CD4-positive, alpha-beta T cell treated with Interleukin-4 for 1 hour (primary cell): ENCODE measurements at regions not wholly inside any gene's neighbourhood (a gene's known extent, or its start where the extent isn't known, plus 50 kb on each side); places are given as distances from the start of the nearest gene placed in this dataset.
A peak's percentile ranks its signal among the peaks of the same experiment; 100 is the strongest.

ENCODE experiments used
- DNase-seq, 2 donors: peaks; one replicate each; pipeline ENCODE4 v3.0.0-alpha.2; 2020 to 2022

DNA sequence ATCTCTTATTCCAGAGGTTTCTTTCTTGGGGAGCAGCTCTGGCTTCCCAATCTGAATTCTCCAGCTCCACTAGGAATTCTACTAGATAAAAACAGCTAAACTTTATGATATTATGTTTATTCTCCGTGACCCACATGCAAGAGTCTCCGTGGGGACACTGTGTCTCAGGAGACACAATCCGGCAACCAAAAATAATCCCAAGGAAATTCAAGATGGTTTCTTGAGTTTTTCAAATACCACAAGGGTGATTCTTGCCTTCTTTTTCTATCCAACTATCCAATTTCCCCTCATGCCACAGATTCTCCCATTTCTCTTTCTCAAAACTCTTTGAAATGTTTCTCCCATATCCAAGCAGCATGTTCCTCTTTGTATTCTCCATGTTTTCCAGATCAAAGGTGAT lies 103.1 kb downstream of the FAS start:
- DNase-seq: no peak

DNA sequence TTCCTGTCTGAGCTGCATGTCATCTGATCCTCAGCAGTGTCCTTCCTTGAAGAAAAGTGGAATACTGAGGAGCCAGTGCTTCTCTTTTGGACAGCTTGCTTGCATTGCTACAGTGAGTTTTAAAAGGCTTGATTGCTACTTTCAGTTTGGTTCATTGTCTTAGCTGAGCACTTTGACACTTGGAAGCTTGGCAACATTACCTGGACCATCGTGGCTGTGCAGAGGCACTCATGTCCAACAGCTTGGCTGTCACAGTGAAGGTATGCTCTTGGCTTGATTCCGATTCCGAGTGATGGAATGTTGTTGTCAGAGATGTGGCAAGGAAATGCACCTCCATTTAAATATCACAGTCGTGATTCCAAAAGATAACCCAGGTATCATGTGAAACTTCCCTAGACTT lies 102.4 kb downstream of the FAS start:
- DNase-seq: no peak

DNA sequence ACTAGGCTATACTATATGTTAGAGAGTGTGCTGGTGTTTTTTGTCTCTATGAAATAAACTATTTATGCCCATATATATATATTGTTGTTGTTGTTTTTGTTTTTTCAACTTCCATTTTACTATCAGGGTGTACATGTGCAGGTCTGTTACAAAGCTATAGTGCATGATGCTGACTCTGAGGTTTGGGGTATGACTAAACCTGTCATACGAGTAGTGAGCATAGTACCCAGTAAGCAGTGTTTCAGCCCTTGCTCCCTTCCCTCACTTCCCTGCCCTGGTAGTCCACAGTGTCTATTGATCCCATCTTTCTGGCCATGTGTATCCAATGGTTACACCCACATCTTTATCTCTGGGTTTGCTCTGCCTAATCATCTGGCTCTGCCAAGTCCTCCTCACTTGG lies 101.8 kb downstream of the FAS start:
- DNase-seq: no peak

DNA sequence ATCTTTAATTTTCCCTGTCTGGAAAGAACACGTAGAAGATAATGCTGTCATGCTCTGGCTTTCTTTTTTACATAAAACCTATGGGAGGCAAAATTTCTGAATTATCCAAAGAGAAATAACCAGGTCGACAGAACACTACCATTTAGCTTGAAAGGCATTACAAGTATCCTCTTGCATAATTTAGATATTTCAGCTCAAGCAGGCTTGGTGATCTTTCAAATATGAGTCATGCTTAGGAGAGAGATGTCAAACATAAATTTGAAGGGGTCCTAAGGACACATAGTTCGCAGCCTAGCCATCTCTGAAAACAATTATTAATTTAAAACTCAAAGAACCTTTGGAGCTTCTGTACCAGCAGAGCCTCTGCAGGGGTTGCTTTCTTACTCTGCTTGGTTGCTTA lies 100.9 kb downstream of the FAS start:
- no peak for DNase-seq

DNA sequence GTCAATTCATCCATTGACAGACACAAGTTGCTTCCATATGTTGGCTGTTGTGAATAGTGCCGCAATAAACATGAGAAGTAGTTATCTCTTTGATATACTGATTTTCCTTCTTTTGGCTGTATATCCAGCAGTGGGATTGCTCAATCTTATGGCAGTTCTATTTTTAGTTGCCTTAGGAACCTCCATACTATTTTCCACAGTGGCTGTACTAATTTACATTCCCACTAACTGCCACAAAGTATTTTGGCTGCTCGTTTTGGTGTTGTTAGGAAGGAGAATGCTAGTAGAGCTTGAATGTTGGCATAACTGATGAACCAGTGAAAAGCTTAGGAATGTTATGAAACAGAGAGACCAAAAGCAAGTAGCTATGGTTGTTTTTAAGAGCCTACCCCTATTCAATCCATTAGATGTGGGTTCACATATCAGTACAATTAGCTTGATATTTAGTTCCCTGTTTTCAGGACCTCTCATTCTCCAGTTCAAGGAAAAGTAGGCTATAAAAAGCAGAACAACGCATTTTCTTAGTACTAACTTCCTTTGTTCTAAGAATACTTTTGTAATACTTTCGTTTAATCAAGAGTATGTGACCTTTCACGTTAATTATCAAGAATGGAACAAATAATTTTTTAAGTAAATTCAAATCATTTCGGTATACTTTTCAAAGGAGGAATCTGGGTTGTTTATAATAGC lies 100.3 kb downstream of the FAS start:
- DNase-seq: no peak

DNA sequence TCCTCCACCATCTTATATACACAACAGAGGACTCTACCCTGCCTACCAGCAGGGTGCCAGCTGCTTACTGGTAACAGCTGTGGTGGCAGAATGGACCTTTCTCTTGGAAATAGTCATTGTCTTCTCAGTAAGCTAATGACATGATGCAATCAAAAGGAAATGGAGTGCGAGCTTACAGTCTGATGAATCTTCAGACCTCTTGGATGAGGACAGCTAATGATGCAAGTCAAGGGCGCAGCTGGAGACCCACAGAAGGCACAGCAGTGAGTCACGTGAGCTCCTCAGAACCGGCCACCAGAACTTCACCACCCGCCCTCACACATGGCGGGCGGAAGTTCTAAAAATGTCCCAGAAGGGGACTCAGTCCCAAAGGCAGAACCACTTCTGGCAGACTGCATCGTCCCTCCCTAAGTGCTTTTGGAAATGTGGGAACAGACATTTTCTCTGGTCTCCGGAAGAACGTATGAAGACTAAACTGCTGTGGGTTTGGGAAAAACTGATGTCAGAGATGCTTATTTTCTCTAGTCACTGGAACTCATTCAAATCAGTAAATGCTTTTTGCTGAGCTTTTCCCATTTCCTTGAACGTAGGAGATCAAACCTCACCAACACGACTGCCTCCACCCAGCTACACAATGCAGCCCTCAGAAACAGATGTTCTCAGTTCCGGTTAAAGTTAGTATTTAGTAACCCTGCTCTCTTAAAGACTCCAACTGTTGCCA lies 96.4 kb downstream of the FAS start:
- DNase-seq: peak; percentile 3 to 63

DNA sequence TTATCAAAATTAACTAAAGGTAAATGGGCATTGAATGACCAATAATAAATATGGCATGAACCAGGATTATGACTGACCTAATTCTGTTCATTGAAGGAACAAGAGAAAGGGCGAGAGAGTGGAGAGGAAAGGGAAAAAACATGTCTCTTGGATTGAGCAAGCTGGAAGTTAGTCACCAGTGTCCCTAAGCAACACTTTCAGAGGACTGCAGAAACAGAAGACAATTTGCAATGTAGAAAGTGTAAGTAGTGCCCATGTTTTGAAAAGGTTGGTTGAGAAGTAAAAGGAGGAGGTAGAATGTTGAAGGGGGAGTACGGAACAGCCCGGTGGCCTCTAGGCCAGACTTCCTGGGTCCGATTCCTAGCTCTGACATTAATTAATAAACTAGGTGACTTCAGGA lies 94.6 kb downstream of the FAS start:
- DNase-seq: no peak

DNA sequence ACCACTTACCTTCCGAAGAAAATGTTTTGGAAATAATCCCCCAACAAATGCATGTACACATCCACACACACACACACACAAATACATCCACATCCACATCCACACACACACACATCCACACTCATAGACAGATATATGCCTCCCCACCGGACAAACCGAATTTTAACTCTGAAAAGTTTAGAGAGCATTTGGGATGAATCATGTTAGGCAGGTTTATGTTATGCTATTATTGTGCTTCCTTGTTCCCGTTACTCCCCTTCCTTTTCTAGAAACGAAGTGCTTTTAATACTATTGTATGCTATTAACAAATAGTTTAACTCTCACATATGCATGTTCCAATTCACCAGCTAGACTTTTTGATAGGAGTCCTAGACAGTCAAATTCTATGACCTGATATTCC lies 91.5 kb downstream of the FAS start:
- no peak for DNase-seq

DNA sequence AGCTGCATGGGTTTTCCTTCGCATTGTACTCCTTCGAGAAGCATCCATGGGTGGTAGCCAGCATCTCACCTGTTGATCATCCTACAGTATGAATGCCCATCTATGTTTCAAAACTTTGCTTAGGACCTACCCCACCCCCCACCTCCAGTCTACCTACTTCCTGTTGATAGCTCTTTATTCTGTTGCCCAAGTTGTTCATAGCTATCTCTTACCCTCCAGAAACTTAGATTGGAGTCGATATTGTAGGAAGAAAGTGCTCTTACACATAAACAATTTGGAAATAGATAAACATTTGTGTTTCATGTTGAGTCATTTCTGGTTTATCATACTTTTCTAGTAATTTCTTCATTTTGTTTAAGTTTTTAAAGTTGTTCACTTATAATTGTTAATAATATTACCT lies 90.1 kb downstream of the FAS start:
- DNase-seq: no peak

DNA sequence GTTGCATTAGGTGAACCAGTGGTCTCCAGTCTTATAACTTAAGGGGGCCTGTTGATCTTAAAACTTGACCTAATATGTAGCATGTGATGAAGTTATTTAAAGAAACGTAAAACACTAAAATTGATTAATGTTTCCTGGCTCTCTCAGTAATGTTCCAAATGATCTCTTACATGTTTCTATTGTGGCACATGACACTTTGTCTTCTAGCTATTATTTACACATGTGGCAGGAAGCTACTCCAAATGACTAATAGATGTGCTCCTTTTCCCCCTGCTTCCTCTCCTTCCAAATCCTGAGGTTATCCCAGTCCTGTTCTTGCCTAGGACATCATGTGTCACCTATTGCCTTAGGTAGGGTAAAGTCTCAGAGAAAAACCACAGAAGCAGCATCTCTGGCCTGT lies 89.4 kb downstream of the FAS start:
- no peak for DNase-seq

DNA sequence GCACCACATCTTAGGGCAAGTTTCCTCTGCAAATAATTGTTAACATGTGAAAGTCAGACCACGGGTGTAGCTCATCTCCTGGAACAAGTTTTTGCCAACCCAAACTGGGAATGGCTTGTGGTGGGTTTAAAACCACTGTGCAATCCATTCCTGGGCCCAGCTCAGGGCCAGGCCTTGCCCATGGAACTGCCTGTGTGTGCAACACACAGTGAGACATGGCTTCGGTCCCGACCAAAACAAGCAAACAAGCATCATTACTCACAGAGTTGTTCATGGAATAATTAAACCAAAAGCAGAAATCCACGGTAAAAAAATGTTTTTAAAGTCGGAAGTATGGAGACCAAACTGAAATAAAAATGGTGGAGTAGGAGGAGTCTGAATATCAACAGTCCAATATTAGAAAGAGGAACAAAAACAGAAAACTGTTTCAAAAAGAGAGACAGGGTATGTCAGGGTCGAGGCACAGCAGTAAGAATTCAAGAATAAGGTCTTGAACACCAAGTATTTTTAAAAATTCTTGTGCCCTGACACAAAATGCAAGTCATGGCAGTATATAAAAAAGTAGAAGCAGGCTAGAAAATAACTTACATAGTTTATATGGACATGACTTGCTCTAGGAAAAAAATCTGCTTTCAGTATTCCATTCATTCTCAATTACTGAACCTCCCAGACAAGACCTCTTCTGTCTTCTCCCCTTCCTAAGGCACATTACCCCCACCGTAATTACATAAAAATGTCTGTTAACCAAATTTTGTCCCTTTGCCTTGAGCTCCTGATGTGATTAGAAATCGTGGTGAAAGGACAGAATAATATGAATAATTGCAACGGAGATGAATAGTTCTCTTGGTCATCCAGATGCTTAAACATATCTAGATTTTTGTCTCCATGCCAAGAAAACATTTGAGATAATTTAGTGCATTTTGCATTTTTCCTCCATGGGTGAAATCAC lies 88.4 kb downstream of the FAS start:
- no peak for DNase-seq

DNA sequence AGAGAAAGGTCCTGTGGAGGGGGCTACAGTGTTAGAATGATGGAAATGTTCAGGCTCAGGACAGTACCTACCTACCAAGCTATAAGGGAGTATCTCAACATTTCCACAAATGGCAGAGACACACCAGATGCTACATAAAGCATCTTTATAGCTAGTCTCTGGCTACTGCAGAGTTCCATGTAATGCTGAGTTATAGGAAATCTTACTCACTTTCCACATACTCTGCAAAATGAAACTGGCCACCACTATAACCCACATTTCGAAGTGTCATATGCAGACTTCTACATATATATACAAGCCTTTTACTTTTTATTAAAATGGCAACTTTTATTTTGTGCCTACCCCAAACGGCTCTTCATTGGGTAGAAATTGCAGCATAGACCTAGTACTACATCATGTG lies 85.5 kb downstream of the FAS start:
- DNase-seq: no peak

DNA sequence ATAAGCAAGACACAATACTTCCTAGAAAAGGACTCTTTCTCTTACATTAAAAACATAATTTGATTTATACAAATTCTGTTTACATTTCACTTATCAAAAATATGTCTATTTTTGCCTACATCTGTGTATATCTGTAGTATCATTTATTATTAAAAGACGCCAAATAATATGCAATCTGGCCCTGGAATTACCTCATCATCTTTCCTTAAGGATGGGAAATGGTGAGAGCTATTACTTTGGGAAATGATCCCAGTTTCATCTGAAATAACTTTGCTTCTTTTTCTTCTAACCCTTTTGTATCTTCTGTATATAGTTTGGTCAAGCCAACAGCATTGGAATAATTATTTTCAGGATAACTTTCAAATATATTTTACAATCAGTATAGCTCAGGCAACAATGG lies 85.0 kb downstream of the FAS start:
- DNase-seq: no peak

DNA sequence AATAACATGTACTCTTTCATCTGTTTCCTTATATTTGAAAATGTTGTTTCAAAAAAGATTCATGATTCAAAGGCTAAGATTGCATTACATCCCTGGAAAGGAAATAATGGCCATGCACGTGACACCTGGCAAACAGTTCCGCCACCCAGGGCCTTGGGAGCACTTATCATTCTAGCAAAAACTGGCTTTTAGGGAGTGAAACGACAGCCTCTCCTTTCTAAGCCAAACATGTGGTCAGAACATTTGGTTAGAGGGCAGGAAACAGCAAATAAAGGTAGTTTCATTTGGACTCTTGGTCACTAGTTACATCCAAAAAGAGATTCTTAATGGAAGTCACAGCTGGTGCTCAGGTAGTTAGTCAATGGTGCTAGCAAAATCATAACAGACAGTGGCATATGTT lies 83.5 kb downstream of the FAS start:
- DNase-seq: no peak

DNA sequence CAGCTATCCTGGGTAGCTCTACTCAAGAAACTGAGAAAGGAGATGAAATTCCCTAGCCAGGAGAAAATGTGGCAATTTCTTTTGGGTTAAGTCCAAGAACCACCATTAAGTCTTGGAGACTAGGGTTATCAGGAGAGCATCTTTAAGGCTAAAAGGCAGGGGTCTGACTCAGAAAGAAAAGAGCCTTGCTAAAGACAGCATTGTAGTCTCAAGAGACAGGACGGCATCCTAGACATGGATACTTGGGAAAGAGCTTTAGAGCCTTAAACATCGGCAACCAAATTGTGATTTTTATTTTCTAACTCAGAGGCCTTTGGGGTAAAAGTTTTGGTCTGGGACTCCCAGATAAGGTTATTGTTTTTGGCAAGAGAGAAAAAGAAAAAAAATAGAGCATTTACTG lies 83.1 kb downstream of the FAS start:
- DNase-seq: no peak

DNA sequence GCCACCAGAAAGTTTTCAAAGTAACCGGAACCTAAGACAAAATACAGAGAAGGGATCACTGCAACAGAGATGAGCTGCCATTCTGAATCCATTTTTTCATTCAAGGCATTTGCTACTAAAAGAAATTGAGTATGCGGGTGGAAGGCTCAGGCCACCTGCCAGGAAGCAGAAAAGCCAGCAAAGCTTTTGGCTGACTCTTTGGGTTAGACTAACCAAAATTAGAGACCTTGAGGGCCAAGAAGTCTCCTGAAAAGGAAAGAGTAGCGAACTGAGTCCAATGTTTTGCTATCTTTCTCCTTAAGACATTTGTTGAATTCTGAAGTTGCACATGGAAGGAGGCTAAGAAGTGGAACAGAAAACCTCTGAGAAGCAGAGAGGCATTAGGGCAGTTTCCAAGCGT lies 79.0 kb downstream of the FAS start:
- no peak for DNase-seq
